Suppressor macrophage treated with lipopolysaccharide for 1 hour (primary cell): ENCODE measurements at regions not wholly inside any gene's neighbourhood (a gene's known extent, or its start where the extent isn't known, plus 50 kb on each side); places are given as distances from the start of the nearest gene placed in this dataset.

ENCODE experiments used
- DNase-seq, 3 donors: peaks; one replicate each; pipeline ENCODE4 v3.0.0-alpha.2; 2020 to 2022

GRCh38 chr1:4916610-4917009 is 262.2 kb downstream of the AJAP1 start:
- no peak for DNase-seq

- no peak for DNase-seq
These were observed 260.7 kb downstream of the AJAP1 start for GRCh38 chr1:4915154-4915553.

- DNase-seq: no peak
These were observed 254.1 kb downstream of the AJAP1 start for GRCh38 chr1:4908486-4908885.

GRCh38 chr1:4894566-4894965 is 240.2 kb downstream of the AJAP1 start:
- no peak for DNase-seq

- no peak for DNase-seq
These were observed 226.2 kb downstream of the AJAP1 start for GRCh38 chr1:4880626-4881025.

- DNase-seq: no peak
These were observed 223.0 kb downstream of the AJAP1 start for GRCh38 chr1:4877426-4877825.

- no peak for DNase-seq
These were observed 217.0 kb downstream of the AJAP1 start for GRCh38 chr1:4871373-4871772.

- no peak for DNase-seq
These were observed 214.1 kb downstream of the AJAP1 start for GRCh38 chr1:4868521-4868920.

GRCh38 chr1:4856396-4856795 is 202.0 kb downstream of the AJAP1 start:
- no peak for DNase-seq

- DNase-seq: no peak
These were observed 200.0 kb downstream of the AJAP1 start for GRCh38 chr1:4854367-4854766.

GRCh38 chr1:4853904-4854303 is 199.5 kb downstream of the AJAP1 start:
- no peak for DNase-seq

- no peak for DNase-seq
These were observed 197.1 kb downstream of the AJAP1 start for GRCh38 chr1:4851385-4852065.

- DNase-seq: no peak
These were observed 194.0 kb downstream of the AJAP1 start for GRCh38 chr1:4848431-4848830.

GRCh38 chr1:4847711-4848110 is 193.3 kb downstream of the AJAP1 start:
- DNase-seq: no peak
